Upper lobe of left lung (tissue), 4 donors: ENCODE measurements at regions not wholly inside any gene's neighbourhood (a gene's known extent, or its start where the extent isn't known, plus 50 kb on each side); places are given as distances from the start of the nearest gene placed in this dataset.

Experiments
- EP300 ChIP-seq, 4 donors: sonication (generic); formaldehyde crosslinking; IDR thresholded peaks; one replicate each; pipeline ENCODE4 v1.5.1; 2017; ENCODE audit warnings: antibody characterized with exemption in 4 of 4, control low read depth in 2 of 4
- POLR2AphosphoS5 ChIP-seq, 2 donors: sonication (generic); formaldehyde crosslinking; IDR thresholded peaks; one replicate each; pipeline ENCODE4 v1.5.1; 2017; ENCODE audit warnings: antibody characterized with exemption in 2 of 2
- TF ChIP-seq, protein P1 (sequence below), 6 experiments: fragments of 450-650 bp in 4 of 6; fragments of 200-600 bp in 2 of 6; sonication (generic) in 2 of 6; IDR thresholded peaks; one replicate each; pipeline ENCODE4 v1.5.1; 2016 to 2019; ENCODE audit warnings: antibody characterized with exemption in 6 of 6

DNA sequence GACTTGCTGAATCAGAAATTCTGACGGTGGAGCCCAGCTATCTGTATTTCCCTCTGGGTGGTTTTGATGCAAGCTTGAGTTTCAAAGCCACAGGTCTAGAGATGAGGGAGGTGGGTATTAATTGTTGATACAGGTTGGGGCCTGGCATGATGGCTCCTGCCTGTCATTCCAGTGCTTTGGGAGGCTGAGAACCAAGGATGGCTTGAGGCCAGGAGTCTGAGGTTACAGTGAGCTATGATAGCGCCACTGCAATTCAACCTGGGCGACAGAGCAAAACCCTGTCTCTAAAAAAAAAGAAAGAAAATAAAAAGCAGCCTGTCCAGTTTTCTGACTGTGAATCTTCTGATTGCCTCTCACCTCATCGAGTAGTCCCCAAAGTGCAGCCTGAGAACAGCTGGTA lies 184.8 kb upstream of the SASH1 start:
- TF ChIP-seq POLR2AphosphoS5 (IDR thresholded peaks at IDR 0.05) (no peak), EP300 (IDR thresholded peaks at IDR 0.05) (no peak)
- TF ChIP-seq, protein P1, sequence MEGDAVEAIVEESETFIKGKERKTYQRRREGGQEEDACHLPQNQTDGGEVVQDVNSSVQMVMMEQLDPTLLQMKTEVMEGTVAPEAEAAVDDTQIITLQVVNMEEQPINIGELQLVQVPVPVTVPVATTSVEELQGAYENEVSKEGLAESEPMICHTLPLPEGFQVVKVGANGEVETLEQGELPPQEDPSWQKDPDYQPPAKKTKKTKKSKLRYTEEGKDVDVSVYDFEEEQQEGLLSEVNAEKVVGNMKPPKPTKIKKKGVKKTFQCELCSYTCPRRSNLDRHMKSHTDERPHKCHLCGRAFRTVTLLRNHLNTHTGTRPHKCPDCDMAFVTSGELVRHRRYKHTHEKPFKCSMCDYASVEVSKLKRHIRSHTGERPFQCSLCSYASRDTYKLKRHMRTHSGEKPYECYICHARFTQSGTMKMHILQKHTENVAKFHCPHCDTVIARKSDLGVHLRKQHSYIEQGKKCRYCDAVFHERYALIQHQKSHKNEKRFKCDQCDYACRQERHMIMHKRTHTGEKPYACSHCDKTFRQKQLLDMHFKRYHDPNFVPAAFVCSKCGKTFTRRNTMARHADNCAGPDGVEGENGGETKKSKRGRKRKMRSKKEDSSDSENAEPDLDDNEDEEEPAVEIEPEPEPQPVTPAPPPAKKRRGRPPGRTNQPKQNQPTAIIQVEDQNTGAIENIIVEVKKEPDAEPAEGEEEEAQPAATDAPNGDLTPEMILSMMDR (IDR thresholded peaks at IDR 0.05): no peak
